ENCODE measurements at regions not wholly inside any gene's neighbourhood (a gene's known extent, or its start where the extent isn't known, plus 50 kb on each side); places are given as distances from the start of the nearest gene placed in this dataset.

DNA sequence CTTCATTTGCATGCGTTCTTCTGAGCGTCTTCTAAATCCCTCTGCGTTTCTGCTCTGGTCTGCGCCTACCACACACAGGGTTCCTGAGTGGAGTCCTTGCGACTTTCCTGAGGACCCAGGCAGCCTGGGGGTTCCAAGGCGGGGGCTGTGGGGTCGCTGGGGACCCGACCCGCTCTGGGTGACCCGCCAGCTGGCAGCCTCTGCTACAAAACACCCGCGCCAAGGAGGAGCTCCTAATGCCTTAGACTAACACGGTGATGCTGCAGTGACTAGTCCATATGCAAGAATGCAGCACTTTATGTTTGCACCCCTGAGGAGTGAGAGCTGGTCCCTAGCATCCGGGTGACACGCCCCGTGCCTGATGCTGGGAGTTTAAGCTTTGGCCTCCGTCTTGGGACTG is 367.0 kb upstream of the POM121L12 start:
- Histone ChIP-seq H3K79me1 (ENCODE audit: low read depth, low read length) (no peaks in the 10 kb centered on the region), H3K4me1 (replicated peaks in 1 of 4; ENCODE audit: control insufficient read depth in 3 of 4, insufficient read depth in 4 of 4, low read length in 3 of 4) (no peaks in the 10 kb centered on the region), H3K56ac (replicated peaks; ENCODE audit: insufficient read length, low read depth, low read length) (no peak overlapping the region), H4K91ac (replicated peaks; ENCODE audit: insufficient read length, low read length) (no peak overlapping the region), H2BK120ac (replicated peaks; ENCODE audit: low read depth, low read length) (no peak overlapping the region), H3K27me3 (replicated peaks in 1 of 4; ENCODE audit: control insufficient read depth in 3 of 4, extremely low read depth in 1 of 4, insufficient read depth in 3 of 4, low read length in 3 of 4) (no peaks in the 10 kb centered on the region), H4K20me1 (replicated peaks in 1 of 2; ENCODE audit: control insufficient read depth in 1 of 2, insufficient read depth in 2 of 2, low read length in 2 of 2) (no peaks in the 10 kb centered on the region), H2BK5ac (ENCODE audit: low read depth, low read length) (no peak overlapping the region), H4K5ac (ENCODE audit: insufficient read length, low read depth, low read length) (no peak overlapping the region), H3K4ac (replicated peaks; ENCODE audit: insufficient read length, low read depth, low read length) (no peak overlapping the region), H3K18ac (ENCODE audit: extremely low read depth, low read length) (no peak overlapping the region), H3K79me2 (ENCODE audit: control insufficient read depth in 1 of 2, insufficient read depth in 2 of 2, low read length in 2 of 2) (no peaks in the 10 kb centered on the region), H3K9ac (replicated peaks in 1 of 4; ENCODE audit: extremely low read depth in 1 of 4, low read depth in 3 of 4, low read length in 3 of 4) (no peak overlapping the region), H2AK5ac (ENCODE audit: low read depth, low read length) (no peak overlapping the region), H2BK15ac (ENCODE audit: low read length) (no peak overlapping the region), H4K8ac (ENCODE audit: extremely low read depth, insufficient read depth, low read length) (no peak overlapping the region), H3K14ac (ENCODE audit: insufficient read length) (no peak overlapping the region), H3K23me2 (ENCODE audit: low read depth, low read length) (no peaks in the 10 kb centered on the region), H3K9me3 (ENCODE audit: insufficient read depth in 2 of 2, low read depth in 1 of 2, low read length in 1 of 2) (no peaks in the 10 kb centered on the region), H3K27ac (ENCODE audit: low read depth, low read length) (no peak overlapping the region), H3K4me3 (ENCODE audit: extremely low read depth in 1 of 4, insufficient read depth in 2 of 4, low read depth in 3 of 4, low read length in 4 of 4) (no peak overlapping the region), H3K4me2 (ENCODE audit: insufficient read depth in 1 of 2, low read depth in 2 of 2, low read length in 2 of 2) (no peak overlapping the region), H2BK12ac (ENCODE audit: low read depth, low read length) (no peak overlapping the region), H3K23ac (ENCODE audit: insufficient read length) (no peak overlapping the region), H2BK20ac (ENCODE audit: low read length) (no peak overlapping the region), H2AFZ (ENCODE audit: low read length) (no peak overlapping the region; the same call in 1 of the 2 replicates), H3K36me3 (ENCODE audit: control insufficient read depth in 2 of 4, insufficient read depth in 4 of 4, low read length in 3 of 4) (no peaks in the 10 kb centered on the region)
- WGBS, 2 experiments (ENCODE audit: extremely low coverage in 1 of 2, insufficient coverage in 1 of 2, insufficient read length in 1 of 2, insufficient replicate concordance in 2 of 2, low coverage in 1 of 2, low lambda C conversion rate in 2 of 2, missing lambda C conversion rate in 1 of 2), result 98% methylated on average over 11 of the region's 17 CpGs; no CpG with 5 or more reads in 1 of the 2 experiments
- FAIRE-seq (no peak), DNase-seq (ENCODE audit: low read depth in 1 of 2, low spot score in 2 of 2) (no peak)
- TF ChIP-seq, protein P1, sequence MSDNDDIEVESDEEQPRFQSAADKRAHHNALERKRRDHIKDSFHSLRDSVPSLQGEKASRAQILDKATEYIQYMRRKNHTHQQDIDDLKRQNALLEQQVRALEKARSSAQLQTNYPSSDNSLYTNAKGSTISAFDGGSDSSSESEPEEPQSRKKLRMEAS (IDR thresholded peaks at IDR 0.05), result no peak
- no peak for TF ChIP-seq JUND (IDR thresholded peaks at IDR 0.05; ENCODE audit: low read length)
- no peak for TF ChIP-seq RNF2 (IDR thresholded peaks at IDR 0.05; ENCODE audit: borderline replicate concordance, low read depth, low read length, missing control alignments, poor library complexity, severe bottlenecking)
- TF ChIP-seq POU5F1 (IDR thresholded peaks at IDR 0.05; ENCODE audit: low read depth, low read length), result no peak
- no peak for TF ChIP-seq CHD2 (IDR thresholded peaks at IDR 0.05; ENCODE audit: low read length)
- no peak for TF ChIP-seq GABPA (IDR thresholded peaks at IDR 0.05; ENCODE audit: borderline replicate concordance, insufficient read depth, low read length)
- TF ChIP-seq SIRT6 (IDR thresholded peaks at IDR 0.05; ENCODE audit: low read length), result no peak
- POLR2A ChIA-PET (ENCODE audit: partially characterized antibody), result no interaction called here
- CTCF ChIA-PET (ENCODE audit: partially characterized antibody), result no interaction called here

Data from H1 (cell line).